ENCODE measurements at regions not wholly inside any gene's neighbourhood (a gene's known extent, or its start where the extent isn't known, plus 50 kb on each side); places are given as distances from the start of the nearest gene placed in this dataset.

DNA sequence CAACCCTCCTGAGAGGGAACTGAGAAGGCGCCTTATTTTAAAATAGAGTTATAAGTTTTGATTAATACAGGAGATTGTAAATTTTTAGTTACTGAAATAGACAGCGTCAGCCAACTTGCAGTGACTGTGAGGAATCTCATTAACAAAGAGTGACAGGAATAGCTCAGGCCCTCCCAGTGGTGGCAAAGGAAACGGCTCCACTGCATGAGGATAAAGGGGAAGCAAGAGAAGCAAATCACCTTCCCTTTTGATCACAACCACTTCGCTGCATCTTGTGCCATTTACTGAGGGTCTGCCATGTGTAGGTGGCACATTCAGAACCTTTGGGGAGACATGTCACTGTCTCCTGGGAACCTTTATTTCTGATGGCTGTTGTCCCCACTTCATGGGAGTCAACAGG lies 612.4 kb upstream of the RAB6C start:
- no peak for TF ChIP-seq POLR2AphosphoS5 (IDR thresholded peaks at IDR 0.05)
- TF ChIP-seq, protein P1, sequence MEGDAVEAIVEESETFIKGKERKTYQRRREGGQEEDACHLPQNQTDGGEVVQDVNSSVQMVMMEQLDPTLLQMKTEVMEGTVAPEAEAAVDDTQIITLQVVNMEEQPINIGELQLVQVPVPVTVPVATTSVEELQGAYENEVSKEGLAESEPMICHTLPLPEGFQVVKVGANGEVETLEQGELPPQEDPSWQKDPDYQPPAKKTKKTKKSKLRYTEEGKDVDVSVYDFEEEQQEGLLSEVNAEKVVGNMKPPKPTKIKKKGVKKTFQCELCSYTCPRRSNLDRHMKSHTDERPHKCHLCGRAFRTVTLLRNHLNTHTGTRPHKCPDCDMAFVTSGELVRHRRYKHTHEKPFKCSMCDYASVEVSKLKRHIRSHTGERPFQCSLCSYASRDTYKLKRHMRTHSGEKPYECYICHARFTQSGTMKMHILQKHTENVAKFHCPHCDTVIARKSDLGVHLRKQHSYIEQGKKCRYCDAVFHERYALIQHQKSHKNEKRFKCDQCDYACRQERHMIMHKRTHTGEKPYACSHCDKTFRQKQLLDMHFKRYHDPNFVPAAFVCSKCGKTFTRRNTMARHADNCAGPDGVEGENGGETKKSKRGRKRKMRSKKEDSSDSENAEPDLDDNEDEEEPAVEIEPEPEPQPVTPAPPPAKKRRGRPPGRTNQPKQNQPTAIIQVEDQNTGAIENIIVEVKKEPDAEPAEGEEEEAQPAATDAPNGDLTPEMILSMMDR (IDR thresholded peaks at IDR 0.05) = no peak
- no peak for TF ChIP-seq POLR2A (IDR thresholded peaks at IDR 0.05)

Data from prostate gland (tissue), 2 donors.